ENCODE measurements at regions not wholly inside any gene's neighbourhood (a gene's known extent, or its start where the extent isn't known, plus 50 kb on each side); places are given as distances from the start of the nearest gene placed in this dataset.

GRCh38 chr13:74647991-74648390 lies 513.8 kb upstream of the KLF12 start:
- no peak for TF ChIP-seq POLR2A (IDR thresholded peaks at IDR 0.05; ENCODE audit: extremely low read depth, insufficient read length)
- no peak for TF ChIP-seq CTCF (IDR thresholded peaks at IDR 0.05; ENCODE audit: low read depth, low read length)

Data from NB4 (cell line).